ENCODE measurements at regions not wholly inside any gene's neighbourhood (a gene's known extent, or its start where the extent isn't known, plus 50 kb on each side); places are given as distances from the start of the nearest gene placed in this dataset.

GRCh38 chr18:75659535-75660023 is 232.1 kb upstream of the SMIM21 start:
- Histone ChIP-seq H3K27ac (no peak overlapping the region), H3K4me3 (no peak overlapping the region), H3K9me3 (replicated peaks in 1 of 3) (peaks cover 0 to 9% (median 0%) of the 10 kb centered on the region in 3 donors), H3K27me3 (no peaks in the 10 kb centered on the region), H3K4me1 (replicated peaks in 1 of 2) (no peaks in the 10 kb centered on the region), H3K36me3 (replicated peaks in 1 of 2) (no peaks in the 10 kb centered on the region)
- intact Hi-C loops (cut with DNase I), result no loop called here
- no peak for DNase-seq
- TF ChIP-seq CTCF (IDR thresholded peaks at IDR 0.05) (no peak), POLR2A (IDR thresholded peaks at IDR 0.05) (no peak)

GRCh38 chr18:75658330-75658729 is 230.8 kb upstream of the SMIM21 start:
- intact Hi-C loops (cut with DNase I), result no loop called here
- DNase-seq, result no peak
- Histone ChIP-seq H3K27ac (no peak overlapping the region), H3K4me3 (no peak overlapping the region), H3K27me3 (no peaks in the 10 kb centered on the region), H3K9me3 (replicated peaks in 1 of 3) (peaks cover 0 to 9% (median 0%) of the 10 kb centered on the region in 3 donors), H3K36me3 (replicated peaks in 1 of 2) (no peaks in the 10 kb centered on the region), H3K4me1 (replicated peaks in 1 of 2) (no peaks in the 10 kb centered on the region)
- whole genome bisulfite sequencing, 4 donors, result 58 to 59% (median 59%) methylated on average over 5 of the region's 5 CpGs
- TF ChIP-seq CTCF (IDR thresholded peaks at IDR 0.05), result no peak
- no peak for TF ChIP-seq POLR2A (IDR thresholded peaks at IDR 0.05)

GRCh38 chr18:75656563-75657247 is 229.2 kb upstream of the SMIM21 start:
- Histone ChIP-seq H3K36me3 (replicated peaks in 1 of 2) (no peaks in the 10 kb centered on the region), H3K27me3 (no peaks in the 10 kb centered on the region), H3K4me3 (no peak overlapping the region), H3K9me3 (replicated peaks in 1 of 3) (peaks cover 0 to 3% (median 0%) of the 10 kb centered on the region in 3 donors), H3K4me1 (replicated peaks in 1 of 2) (no peaks in the 10 kb centered on the region), H3K27ac (no peak overlapping the region)
- intact Hi-C loops (cut with DNase I), result no loop called here
- no peak for DNase-seq
- no peak for TF ChIP-seq POLR2A (IDR thresholded peaks at IDR 0.05)
- no peak for TF ChIP-seq CTCF (IDR thresholded peaks at IDR 0.05)
- WGBS, 4 donors, result 81 to 86% (median 84%) methylated on average over 6 of the region's 6 CpGs

- H3K27ac ChIP-seq, result no peak overlapping the region
- WGBS, 4 donors, result 66 to 70% (median 67%) methylated on average over 7 of the region's 7 CpGs
- peaks cover 0 to 2% (median 0%) of the 10 kb centered on the region in 3 donors for H3K9me3 ChIP-seq (replicated peaks in 1 of 3)
- no peaks in the 10 kb centered on the region for H3K4me1 ChIP-seq (replicated peaks in 1 of 2)
- no peak for TF ChIP-seq POLR2A (IDR thresholded peaks at IDR 0.05)
- TF ChIP-seq CTCF (IDR thresholded peaks at IDR 0.05), result no peak
- H3K36me3 ChIP-seq (replicated peaks in 1 of 2), result no peaks in the 10 kb centered on the region
- no peak for DNase-seq
- no peaks in the 10 kb centered on the region for H3K27me3 ChIP-seq
- no peak overlapping the region for H3K4me3 ChIP-seq
- intact Hi-C loops (cut with DNase I), result no loop called here
Measured at GRCh38 chr18:75656035-75656434, 228.5 kb upstream of the SMIM21 start.

Data from adrenal gland (tissue), 9 donors.